Duodenal mucosa (tissue), 2 donors: ENCODE measurements at regions not wholly inside any gene's neighbourhood (a gene's known extent, or its start where the extent isn't known, plus 50 kb on each side); places are given as distances from the start of the nearest gene placed in this dataset.

ENCODE experiments used
- H3K27ac ChIP-seq: one replicate; pipeline ENCODE4 v1.7.0; 2013; ENCODE audit warnings: low read depth, low read length
- H3K27me3 ChIP-seq, 2 donors: one replicate each; pipeline ENCODE4 v1.7.0; 2013; ENCODE audit warnings: low read length in 2 of 2, control low read depth in 1 of 2; ENCODE audit not compliant: insufficient read depth in 2 of 2, control insufficient read depth in 1 of 2
- H3K36me3 ChIP-seq, 2 donors: one replicate each; pipeline ENCODE4 v1.7.0; 2013; ENCODE audit warnings: low read length in 2 of 2, control low read depth in 1 of 2; ENCODE audit not compliant: insufficient read depth in 2 of 2, control insufficient read depth in 1 of 2
- H3K4me1 ChIP-seq, 2 donors: one replicate each; pipeline ENCODE4 v1.7.0; 2013; ENCODE audit warnings: low read length in 2 of 2, control low read depth in 1 of 2; ENCODE audit not compliant: insufficient read depth in 2 of 2, control insufficient read depth in 1 of 2
- H3K4me3 ChIP-seq, 2 donors: one replicate each; pipeline ENCODE4 v1.7.0; 2013; ENCODE audit warnings: low read length in 2 of 2, low read depth in 1 of 2
- H3K9ac ChIP-seq, 2 donors: one replicate each; pipeline ENCODE4 v1.7.0; 2013; ENCODE audit warnings: low read length in 2 of 2, low read depth in 1 of 2
- H3K9me3 ChIP-seq, 2 donors: one replicate each; pipeline ENCODE4 v1.7.0; 2013; ENCODE audit warnings: low read length in 2 of 2, control low read depth in 1 of 2; ENCODE audit not compliant: control insufficient read depth in 1 of 2

DNA sequence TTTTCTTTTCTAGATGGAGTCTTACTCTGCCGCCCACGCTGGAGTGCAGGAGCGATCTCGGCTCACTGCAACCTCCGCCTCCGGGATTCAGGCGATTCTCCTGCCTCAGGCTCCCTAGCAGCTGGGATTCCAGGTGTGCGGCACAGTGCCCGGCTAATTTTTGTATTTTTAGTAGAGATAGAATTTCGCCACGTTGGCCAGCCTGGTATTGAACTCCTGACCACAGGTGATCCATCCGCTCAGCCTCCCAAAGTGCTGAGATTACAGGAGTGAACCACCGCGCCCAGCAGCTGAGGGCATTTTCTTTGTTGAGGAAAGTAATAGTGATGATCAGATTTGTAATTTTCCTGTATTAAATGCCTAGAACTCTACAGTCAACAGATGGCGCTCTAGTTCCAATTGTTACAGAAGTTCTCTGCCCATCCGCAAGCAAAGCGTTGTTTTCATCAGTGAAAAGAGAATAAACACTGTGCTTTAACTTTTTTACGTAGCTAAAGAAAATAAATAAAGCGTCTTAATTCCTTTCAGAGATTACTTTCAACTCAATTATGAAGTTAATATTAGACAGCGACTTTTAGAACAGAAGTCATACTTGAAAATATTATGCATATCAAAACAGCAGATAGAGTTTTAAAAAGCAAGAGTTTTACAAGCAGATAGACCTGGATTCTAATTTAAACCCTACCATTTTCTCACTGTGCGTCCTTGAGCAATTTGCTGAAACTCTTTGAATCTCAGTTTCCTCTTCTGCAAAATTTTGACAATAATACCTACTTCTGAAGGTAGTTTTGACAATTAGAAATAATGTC lies 335.1 kb downstream of the DUSP6 start:
- Histone ChIP-seq H3K4me3 (no peak overlapping the region), H3K9ac (no peak overlapping the region), H3K27me3 (no peaks in the 10 kb centered on the region), H3K27ac (no peak overlapping the region), H3K4me1 (peaks cover 5 to 15% of the 10 kb centered on the region in 2 donors), H3K9me3 (no peaks in the 10 kb centered on the region), H3K36me3 (no peaks in the 10 kb centered on the region)

DNA sequence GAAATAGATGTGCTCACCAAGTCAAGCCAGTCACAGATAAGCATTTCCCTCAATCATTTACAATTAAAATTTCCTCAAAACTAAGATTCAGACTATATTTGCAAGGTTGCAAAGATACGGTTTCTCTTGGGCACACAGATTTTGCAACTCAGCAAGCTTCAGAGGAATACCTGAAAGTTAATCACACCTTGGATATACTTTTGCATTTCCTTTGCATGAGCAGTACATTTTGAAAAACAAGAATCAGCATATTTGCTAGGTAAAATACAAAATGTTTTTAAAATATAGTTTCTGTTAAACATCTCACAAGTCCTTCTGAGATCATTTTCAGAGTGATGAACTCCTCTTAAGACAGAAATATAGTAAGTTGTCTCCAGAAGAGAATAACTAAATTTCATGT lies 336.9 kb downstream of the DUSP6 start:
- no peaks in the 10 kb centered on the region for H3K36me3 ChIP-seq
- H3K9me3 ChIP-seq = no peaks in the 10 kb centered on the region
- H3K9ac ChIP-seq = no peak overlapping the region
- H3K4me1 ChIP-seq = peaks cover 5 to 9% of the 10 kb centered on the region in 2 donors
- H3K4me3 ChIP-seq = no peak overlapping the region
- H3K27ac ChIP-seq = no peak overlapping the region
- H3K27me3 ChIP-seq = no peaks in the 10 kb centered on the region

- no peaks in the 10 kb centered on the region for H3K27me3 ChIP-seq
- no peak overlapping the region for H3K9ac ChIP-seq
- peaks cover 0 to 4% of the 10 kb centered on the region in 2 donors for H3K4me1 ChIP-seq
- no peaks in the 10 kb centered on the region for H3K9me3 ChIP-seq
- no peak overlapping the region for H3K27ac ChIP-seq
- no peaks in the 10 kb centered on the region for H3K36me3 ChIP-seq
- H3K4me3 ChIP-seq = no peak overlapping the region
These were observed 353.9 kb downstream of the DUSP6 start for GRCh38 chr12:88998421-88998820.

- Histone ChIP-seq H3K27ac (no peak overlapping the region), H3K9me3 (no peaks in the 10 kb centered on the region), H3K27me3 (no peaks in the 10 kb centered on the region), H3K36me3 (no peaks in the 10 kb centered on the region), H3K9ac (no peak overlapping the region), H3K4me1 (peaks cover 0 to 4% of the 10 kb centered on the region in 2 donors), H3K4me3 (no peak overlapping the region)
These were observed 356.0 kb downstream of the DUSP6 start for GRCh38 chr12:88996200-88996788.

DNA sequence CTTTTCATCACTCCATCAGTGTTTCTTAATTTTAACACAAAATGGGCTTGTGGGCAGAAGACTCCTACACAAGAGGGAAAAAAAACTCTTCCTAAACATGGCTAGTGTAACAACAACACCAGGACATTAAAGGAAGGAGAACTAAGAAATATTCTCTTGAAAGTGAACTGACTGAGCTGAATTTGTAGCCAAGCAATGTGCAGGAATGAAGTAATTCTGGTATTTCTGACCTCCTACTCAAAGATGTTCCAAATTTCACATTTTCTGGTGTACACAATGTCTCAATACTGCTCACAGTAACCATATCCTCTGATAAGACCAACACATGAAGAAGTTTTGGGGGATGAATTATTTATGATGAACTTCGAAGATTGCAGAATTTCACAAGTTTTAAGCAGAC lies 357.3 kb downstream of the DUSP6 start:
- Histone ChIP-seq H3K9me3 (no peaks in the 10 kb centered on the region), H3K9ac (no peak overlapping the region), H3K36me3 (no peaks in the 10 kb centered on the region), H3K4me1 (no peaks in the 10 kb centered on the region), H3K4me3 (no peak overlapping the region), H3K27ac (no peak overlapping the region), H3K27me3 (no peaks in the 10 kb centered on the region)

GRCh38 chr12:88994537-88994936 lies 357.8 kb downstream of the DUSP6 start:
- Histone ChIP-seq H3K4me3 (no peak overlapping the region), H3K27me3 (no peaks in the 10 kb centered on the region), H3K4me1 (no peaks in the 10 kb centered on the region), H3K9ac (no peak overlapping the region), H3K27ac (no peak overlapping the region), H3K36me3 (no peaks in the 10 kb centered on the region), H3K9me3 (no peaks in the 10 kb centered on the region)

DNA sequence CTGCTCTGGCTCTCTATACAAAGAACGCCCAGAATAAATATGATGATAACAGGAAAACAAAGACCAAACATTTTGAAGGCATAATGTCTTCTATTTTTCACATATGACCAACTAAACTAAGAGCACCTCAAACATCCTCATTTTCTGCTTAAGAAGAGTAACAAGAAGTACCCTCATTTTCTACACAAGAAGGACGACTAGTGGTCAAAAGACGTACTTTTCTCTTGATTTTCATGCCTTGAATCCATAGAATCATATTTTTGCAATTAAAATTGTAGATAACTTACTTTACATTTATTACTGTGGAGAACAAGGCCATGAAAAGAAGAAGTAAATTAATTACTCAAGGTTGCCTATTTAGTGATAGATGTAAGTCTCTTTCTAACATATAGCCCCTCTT lies 358.6 kb downstream of the DUSP6 start:
- H3K4me1 ChIP-seq = no peaks in the 10 kb centered on the region
- no peak overlapping the region for H3K27ac ChIP-seq
- no peaks in the 10 kb centered on the region for H3K9me3 ChIP-seq
- no peak overlapping the region for H3K4me3 ChIP-seq
- H3K9ac ChIP-seq = no peak overlapping the region
- H3K36me3 ChIP-seq = no peaks in the 10 kb centered on the region
- no peaks in the 10 kb centered on the region for H3K27me3 ChIP-seq

GRCh38 chr12:88986056-88986455 lies 366.2 kb downstream of the DUSP6 start:
- Histone ChIP-seq H3K9ac (no peak overlapping the region), H3K36me3 (no peaks in the 10 kb centered on the region), H3K27me3 (no peaks in the 10 kb centered on the region), H3K27ac (no peak overlapping the region), H3K9me3 (no peaks in the 10 kb centered on the region), H3K4me1 (no peaks in the 10 kb centered on the region), H3K4me3 (no peak overlapping the region)

GRCh38 chr12:88985631-88986030 lies 366.7 kb downstream of the DUSP6 start:
- no peaks in the 10 kb centered on the region for H3K4me1 ChIP-seq
- no peaks in the 10 kb centered on the region for H3K27me3 ChIP-seq
- no peaks in the 10 kb centered on the region for H3K9me3 ChIP-seq
- H3K36me3 ChIP-seq = no peaks in the 10 kb centered on the region
- no peak overlapping the region for H3K27ac ChIP-seq
- no peak overlapping the region for H3K4me3 ChIP-seq
- no peak overlapping the region for H3K9ac ChIP-seq

DNA sequence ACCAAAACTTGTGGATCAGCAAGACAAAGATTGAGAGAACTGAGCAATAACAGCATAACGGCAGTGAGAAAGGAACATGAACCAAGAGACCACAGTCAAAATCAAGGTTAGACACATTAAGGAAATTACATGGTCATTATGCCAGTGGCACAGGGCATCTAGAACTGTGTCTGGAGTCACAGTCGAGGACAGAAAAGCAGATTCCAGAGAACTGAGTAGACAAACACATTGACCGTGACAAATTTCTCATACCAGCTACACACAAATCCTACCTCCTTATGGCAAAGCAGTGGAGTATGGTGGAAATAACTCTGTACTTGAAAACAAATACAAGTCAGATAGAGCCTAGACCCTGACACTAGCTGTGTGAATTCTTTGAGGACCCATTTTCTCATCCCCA lies 367.3 kb downstream of the DUSP6 start:
- H3K27ac ChIP-seq = no peak overlapping the region
- H3K27me3 ChIP-seq = no peaks in the 10 kb centered on the region
- H3K36me3 ChIP-seq = no peaks in the 10 kb centered on the region
- no peak overlapping the region for H3K9ac ChIP-seq
- no peaks in the 10 kb centered on the region for H3K4me1 ChIP-seq
- no peak overlapping the region for H3K4me3 ChIP-seq
- H3K9me3 ChIP-seq = no peaks in the 10 kb centered on the region
